HepG2 (cell line): ENCODE measurements at regions not wholly inside any gene's neighbourhood (a gene's known extent, or its start where the extent isn't known, plus 50 kb on each side); places are given as distances from the start of the nearest gene placed in this dataset.

ENCODE experiments used
- ATAC-seq: fragments of 200-7000 bp; cut with Tn5 transposase; 3 replicates; pipeline ENCODE4 v1.9.1; 2020; ENCODE audit warnings: mild to moderate bottlenecking, moderate library complexity
- BruUV-seq: library from RNA; stranded (reverse); fragments of 400-500 nt; replicated peaks from 2 replicates; lab custom pipeline; 2021; lab: Mats Ljungman, UMichigan
- CTCF ChIA-PET: fragments of 300-600 bp; formaldehyde crosslinking; extraction: SDS; loops from one replicate; lab custom pipeline; 2021; ENCODE audit warnings: low total read pairs, inconsistent platforms, low intra/inter-chr PET ratio; lab: Yijun Ruan, JAX
- POLR2A ChIA-PET: fragments of 350-600 bp; sonication (Branson Sonifier 250); formaldehyde crosslinking; loops from one replicate; lab custom pipeline; 2020; ENCODE audit warnings: antibody characterized with exemption, inconsistent platforms; lab: Yijun Ruan, JAX
- DNase-seq: peaks from one replicate; pipeline ENCODE4 v3.0.0-alpha.2; 2015; ENCODE audit warnings: low spot score
- FAIRE-seq: peaks from 3 replicates; lab custom pipeline; 2011; peaks lifted over from hg19 to GRCh38; lab: Jason Lieb, UNC
- H2AFZ ChIP-seq: one replicate; pipeline ENCODE4 v1.6.1; 2011; ENCODE audit warnings: low read length, inconsistent platforms
- H3K27ac ChIP-seq: fragments of 300-600 bp; 3 replicates; pipeline ENCODE4 v1.8.0; 2011; ENCODE audit warnings: mixed run types, mild to moderate bottlenecking, mixed read lengths, low read length, inconsistent platforms; ENCODE audit not compliant: insufficient read depth; ENCODE audit errors: extremely low read length
- H3K27me3 ChIP-seq, 2 experiments: fragments of 200-600 bp in 1 of 2; 2 replicates in 1 of 2; 3 replicates in 1 of 2; pipeline versions ENCODE4 v1.6.0 to v1.8.0; 2011; ENCODE audit warnings: low read length in 2 of 2, mild to moderate bottlenecking in 2 of 2, moderate library complexity in 2 of 2, inconsistent platforms in 1 of 2; ENCODE audit not compliant: insufficient read depth in 2 of 2, control insufficient read depth in 1 of 2
- H3K36me3 ChIP-seq, 2 experiments: fragments of 200-600 bp in 1 of 2; replicated peaks in 1 of 2; 2 replicates in 1 of 2; 3 replicates in 1 of 2; pipeline versions ENCODE4 v1.5.1 to v1.8.0; 2011; ENCODE audit warnings: low read length in 2 of 2, inconsistent platforms in 1 of 2; ENCODE audit not compliant: insufficient read depth in 2 of 2, control insufficient read depth in 1 of 2
- H3K4me1 ChIP-seq: 2 replicates; pipeline ENCODE4 v1.5.1; 2012; ENCODE audit warnings: low read length, inconsistent platforms; ENCODE audit not compliant: insufficient read depth
- H3K4me2 ChIP-seq: 2 replicates; pipeline ENCODE4 v1.6.0; 2011; ENCODE audit warnings: low read depth, low read length, inconsistent platforms
- H3K4me3 ChIP-seq, 3 experiments: fragments of 200-600 bp in 1 of 3; sonication (generic), shearing (Covaris generic) in 1 of 3; replicated peaks in 1 of 3; 2 replicates each; pipeline ENCODE4 v1.5.1; 2011 to 2016; ENCODE audit warnings: low read length in 3 of 3, inconsistent platforms in 2 of 3, low read depth in 2 of 3, mild to moderate bottlenecking in 2 of 3, control low read depth in 1 of 3, mixed read lengths in 1 of 3; ENCODE audit not compliant: insufficient read depth in 1 of 3
- H3K79me2 ChIP-seq: one replicate; pipeline ENCODE4 v1.6.1; 2011; ENCODE audit warnings: low read length, inconsistent platforms; ENCODE audit not compliant: insufficient read depth
- H3K9ac ChIP-seq: 2 replicates; pipeline ENCODE4 v1.6.0; 2011; ENCODE audit warnings: mild to moderate bottlenecking, low read depth, low read length, inconsistent platforms; ENCODE audit not compliant: insufficient read depth
- H3K9me3 ChIP-seq: 2 replicates; pipeline ENCODE4 v1.5.1; 2012; ENCODE audit warnings: mild to moderate bottlenecking, low read length
- H4K20me1 ChIP-seq: 2 replicates; pipeline ENCODE4 v1.6.0; 2011; ENCODE audit warnings: inconsistent platforms, mild to moderate bottlenecking, low read length, moderate library complexity; ENCODE audit not compliant: insufficient read depth
- ATRX ChIP-seq: sonication (generic); formaldehyde crosslinking; IDR thresholded peaks from 2 replicates; pipeline ENCODE4 v1.4.0; 2020; ENCODE audit warnings: missing genetic modification reagents, borderline replicate concordance
- HNRNPH1 ChIP-seq: fragments of 200-400 bp; formaldehyde crosslinking; optimal IDR thresholded peaks from 2 replicates; pipeline ENCODE3; 2017; ENCODE audit warnings: mild to moderate bottlenecking, low read depth, low read length
- MTA3 ChIP-seq: sonication (generic); formaldehyde crosslinking; IDR thresholded peaks from 2 replicates; pipeline ENCODE4 v1.4.0; 2020; ENCODE audit warnings: missing genetic modification reagents
- NCOA5 ChIP-seq: sonication (generic); formaldehyde crosslinking; IDR thresholded peaks from 2 replicates; pipeline ENCODE4 v1.4.0; 2020; ENCODE audit warnings: missing genetic modification reagents
- SMAD1 ChIP-seq: sonication (generic); formaldehyde crosslinking; IDR thresholded peaks from 2 replicates; pipeline ENCODE4 v1.4.0; 2020; ENCODE audit warnings: missing genetic modification reagents, low read depth, mild to moderate bottlenecking, borderline replicate concordance
- ZNF546 ChIP-seq: sonication (generic); formaldehyde crosslinking; conservative IDR thresholded peaks from 2 replicates; pipeline ENCODE4 v1.8.1; 2023; ENCODE audit warnings: mild to moderate bottlenecking, missing genetic modification reagents
- ZNF709 ChIP-seq: sonication (generic); formaldehyde crosslinking; IDR thresholded peaks from 2 replicates; pipeline ENCODE4 v1.5.0; 2020; ENCODE audit warnings: mild to moderate bottlenecking, missing genetic modification reagents
- ZNF781 ChIP-seq: sonication (generic); formaldehyde crosslinking; IDR thresholded peaks from 2 replicates; pipeline ENCODE4 v1.5.1; 2020; ENCODE audit warnings: borderline replicate concordance, mild to moderate bottlenecking, missing genetic modification reagents; ENCODE audit errors: not compliant biosample characterization
- WGBS: methylation state at CpG from one replicate; pipeline ENCODE4 v1.1.6; 2017; ENCODE audit warnings: low lambda C conversion rate; 5-methylcytosine and 5-hydroxymethylcytosine counted together
- in situ Hi-C: cut with HindIII; loops from 2 replicates; pipeline ENCODE4 v1.10.0; 2017; ENCODE audit warnings: low pct_unique_long_range_greater_than_20kb; ENCODE audit not compliant: extremely low pct_ligation_motif_present
- intact Hi-C: fragments of 100-400 bp; cut with micrococcal nuclease; formaldehyde crosslinking; loops from one replicate; pipeline ENCODE4 v1.10.0; 2022; ENCODE audit not compliant: unreplicated experiment
- TF ChIP-seq, protein P1 (sequence below): sonication (generic); formaldehyde crosslinking; IDR thresholded peaks from 2 replicates; pipeline ENCODE4 v1.4.0; 2020; ENCODE audit warnings: missing genetic modification reagents, borderline replicate concordance
- TF ChIP-seq, protein P2 (sequence below): sonication (generic); formaldehyde crosslinking; IDR thresholded peaks from 2 replicates; pipeline ENCODE4 v1.4.0; 2020; ENCODE audit warnings: missing genetic modification reagents
- TF ChIP-seq, protein P3 (sequence below): sonication (generic); formaldehyde crosslinking; IDR thresholded peaks from 2 replicates; pipeline ENCODE4 v1.4.0; 2020; ENCODE audit warnings: missing genetic modification reagents, mild to moderate bottlenecking, borderline replicate concordance

DNA sequence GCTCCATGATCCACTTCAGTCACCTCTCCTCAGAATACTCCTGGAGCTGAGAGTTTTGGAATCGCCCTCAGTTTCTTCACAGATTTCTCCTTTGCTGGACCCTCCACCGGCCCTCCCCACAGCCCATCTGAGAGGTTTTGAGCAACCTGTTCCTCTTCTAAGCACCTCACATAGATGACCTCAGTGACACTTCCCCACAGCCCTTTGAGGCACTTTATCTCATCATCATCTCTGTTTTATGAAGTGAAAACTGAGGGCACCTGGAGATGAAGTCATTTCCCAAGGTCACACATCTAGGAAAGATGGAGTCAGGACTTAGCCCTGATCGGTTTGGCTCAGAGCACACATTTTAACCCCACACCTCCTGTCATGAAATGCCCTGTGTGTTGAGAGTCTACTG is 76.8 kb upstream of the ZNF281 start:
- Histone ChIP-seq H3K4me1 (peaks cover 17% of the 10 kb centered on the region), H3K4me3 (no peak overlapping the region), H3K4me2 (no peak overlapping the region), H3K27ac (no peak overlapping the region), H2AFZ (no peak overlapping the region), H3K9ac (no peak overlapping the region), H4K20me1 (no peaks in the 10 kb centered on the region), H3K36me3 (no peaks in the 10 kb centered on the region), H3K9me3 (no peaks in the 10 kb centered on the region), H3K27me3 (no peaks in the 10 kb centered on the region), H3K79me2 (no peaks in the 10 kb centered on the region)
- in situ Hi-C loops (loop anchor here (10.0 kb wide), 1 partner anchor 72 kb away; the partner anchor contains the start of gene ZNF281), intact Hi-C loops (loop anchor here (10.0 kb wide), 1 partner anchor 532 kb away; no protein-coding TSS in a partner anchor)
- no peak for TF ChIP-seq ATRX (CRISPR knock-in tag)
- TF ChIP-seq HNRNPH1: no peak
- no peak for TF ChIP-seq SMAD1 (CRISPR knock-in tag)
- TF ChIP-seq MTA3 (CRISPR knock-in tag): no peak
- TF ChIP-seq, protein P1, sequence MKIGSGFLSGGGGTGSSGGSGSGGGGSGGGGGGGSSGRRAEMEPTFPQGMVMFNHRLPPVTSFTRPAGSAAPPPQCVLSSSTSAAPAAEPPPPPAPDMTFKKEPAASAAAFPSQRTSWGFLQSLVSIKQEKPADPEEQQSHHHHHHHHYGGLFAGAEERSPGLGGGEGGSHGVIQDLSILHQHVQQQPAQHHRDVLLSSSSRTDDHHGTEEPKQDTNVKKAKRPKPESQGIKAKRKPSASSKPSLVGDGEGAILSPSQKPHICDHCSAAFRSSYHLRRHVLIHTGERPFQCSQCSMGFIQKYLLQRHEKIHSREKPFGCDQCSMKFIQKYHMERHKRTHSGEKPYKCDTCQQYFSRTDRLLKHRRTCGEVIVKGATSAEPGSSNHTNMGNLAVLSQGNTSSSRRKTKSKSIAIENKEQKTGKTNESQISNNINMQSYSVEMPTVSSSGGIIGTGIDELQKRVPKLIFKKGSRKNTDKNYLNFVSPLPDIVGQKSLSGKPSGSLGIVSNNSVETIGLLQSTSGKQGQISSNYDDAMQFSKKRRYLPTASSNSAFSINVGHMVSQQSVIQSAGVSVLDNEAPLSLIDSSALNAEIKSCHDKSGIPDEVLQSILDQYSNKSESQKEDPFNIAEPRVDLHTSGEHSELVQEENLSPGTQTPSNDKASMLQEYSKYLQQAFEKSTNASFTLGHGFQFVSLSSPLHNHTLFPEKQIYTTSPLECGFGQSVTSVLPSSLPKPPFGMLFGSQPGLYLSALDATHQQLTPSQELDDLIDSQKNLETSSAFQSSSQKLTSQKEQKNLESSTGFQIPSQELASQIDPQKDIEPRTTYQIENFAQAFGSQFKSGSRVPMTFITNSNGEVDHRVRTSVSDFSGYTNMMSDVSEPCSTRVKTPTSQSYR: no peak
- TF ChIP-seq ZNF781 (CRISPR knock-in tag): no peak
- no peak for TF ChIP-seq ZNF546 (CRISPR knock-in tag)
- TF ChIP-seq, protein P2, sequence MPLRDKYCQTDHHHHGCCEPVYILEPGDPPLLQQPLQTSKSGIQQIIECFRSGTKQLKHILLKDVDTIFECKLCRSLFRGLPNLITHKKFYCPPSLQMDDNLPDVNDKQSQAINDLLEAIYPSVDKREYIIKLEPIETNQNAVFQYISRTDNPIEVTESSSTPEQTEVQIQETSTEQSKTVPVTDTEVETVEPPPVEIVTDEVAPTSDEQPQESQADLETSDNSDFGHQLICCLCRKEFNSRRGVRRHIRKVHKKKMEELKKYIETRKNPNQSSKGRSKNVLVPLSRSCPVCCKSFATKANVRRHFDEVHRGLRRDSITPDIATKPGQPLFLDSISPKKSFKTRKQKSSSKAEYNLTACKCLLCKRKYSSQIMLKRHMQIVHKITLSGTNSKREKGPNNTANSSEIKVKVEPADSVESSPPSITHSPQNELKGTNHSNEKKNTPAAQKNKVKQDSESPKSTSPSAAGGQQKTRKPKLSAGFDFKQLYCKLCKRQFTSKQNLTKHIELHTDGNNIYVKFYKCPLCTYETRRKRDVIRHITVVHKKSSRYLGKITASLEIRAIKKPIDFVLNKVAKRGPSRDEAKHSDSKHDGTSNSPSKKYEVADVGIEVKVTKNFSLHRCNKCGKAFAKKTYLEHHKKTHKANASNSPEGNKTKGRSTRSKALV (CRISPR knock-in tag): no peak
- TF ChIP-seq ZNF709 (CRISPR knock-in tag): no peak
- TF ChIP-seq, protein P3, sequence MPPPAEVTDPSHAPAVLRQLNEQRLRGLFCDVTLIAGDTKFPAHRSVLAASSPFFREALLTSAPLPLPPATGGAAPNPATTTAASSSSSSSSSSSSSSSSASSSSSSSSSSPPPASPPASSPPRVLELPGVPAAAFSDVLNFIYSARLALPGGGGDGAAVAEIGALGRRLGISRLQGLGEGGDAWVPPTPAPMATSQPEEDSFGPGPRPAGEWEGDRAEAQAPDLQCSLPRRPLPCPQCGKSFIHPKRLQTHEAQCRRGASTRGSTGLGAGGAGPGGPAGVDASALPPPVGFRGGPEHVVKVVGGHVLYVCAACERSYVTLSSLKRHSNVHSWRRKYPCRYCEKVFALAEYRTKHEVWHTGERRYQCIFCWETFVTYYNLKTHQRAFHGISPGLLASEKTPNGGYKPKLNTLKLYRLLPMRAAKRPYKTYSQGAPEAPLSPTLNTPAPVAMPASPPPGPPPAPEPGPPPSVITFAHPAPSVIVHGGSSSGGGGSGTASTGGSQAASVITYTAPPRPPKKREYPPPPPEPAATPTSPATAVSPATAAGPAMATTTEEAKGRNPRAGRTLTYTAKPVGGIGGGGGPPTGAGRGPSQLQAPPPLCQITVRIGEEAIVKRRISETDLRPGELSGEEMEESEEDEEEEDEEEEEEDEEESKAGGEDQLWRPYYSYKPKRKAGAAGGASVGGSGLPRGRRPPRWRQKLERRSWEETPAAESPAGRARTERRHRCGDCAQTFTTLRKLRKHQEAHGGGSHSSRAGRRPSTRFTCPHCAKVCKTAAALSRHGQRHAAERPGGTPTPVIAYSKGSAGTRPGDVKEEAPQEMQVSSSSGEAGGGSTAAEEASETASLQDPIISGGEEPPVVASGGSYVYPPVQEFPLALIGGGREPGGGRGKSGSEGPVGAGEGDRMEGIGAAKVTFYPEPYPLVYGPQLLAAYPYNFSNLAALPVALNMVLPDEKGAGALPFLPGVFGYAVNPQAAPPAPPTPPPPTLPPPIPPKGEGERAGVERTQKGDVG (CRISPR knock-in tag): no peak
- TF ChIP-seq NCOA5 (CRISPR knock-in tag): no peak
- BruUV-seq: no TSS peak
- 38% methylated on average over 3 of the region's 3 CpGs for WGBS
- FAIRE-seq: no peak
- ChIA-PET CTCF (no interaction called here), POLR2A (no interaction called here)
- DNase-seq: no peak
- no peak for ATAC-seq
